GM23338 (cell line): ENCODE measurements at regions not wholly inside any gene's neighbourhood (a gene's known extent, or its start where the extent isn't known, plus 50 kb on each side); places are given as distances from the start of the nearest gene placed in this dataset.

ENCODE experiments used
- ATAC-seq: fragments of 200-7000 bp; cut with Tn5 transposase; 3 replicates; pipeline ENCODE4 v1.9.1; 2020
- DNase-seq: peaks from one replicate; pipeline ENCODE4 v3.0.0-alpha.2; 2015; ENCODE audit warnings: low spot score
- H2AFZ ChIP-seq: fragments of 200-600 bp; sonication (generic); 2 replicates; pipeline ENCODE4 v1.8.0; 2016; ENCODE audit warnings: antibody characterized with exemption, mild to moderate bottlenecking, moderate library complexity
- H3F3A ChIP-seq: fragments of 200-600 bp; sonication (generic); replicated peaks from 2 replicates; pipeline ENCODE4 v1.8.0; 2017; ENCODE audit warnings: antibody characterized with exemption, mixed run types, low read depth
- H3K27ac ChIP-seq: fragments of 200-600 bp; sonication (generic); 2 replicates; pipeline ENCODE4 v1.6.1; 2016; ENCODE audit warnings: low read depth
- H3K27me3 ChIP-seq: fragments of 200-600 bp; sonication (generic); 2 replicates; pipeline ENCODE4 v1.8.0; 2016; ENCODE audit warnings: mild to moderate bottlenecking, mixed run types, moderate library complexity; ENCODE audit not compliant: insufficient read depth
- H3K36me3 ChIP-seq: fragments of 200-600 bp; sonication (generic); 2 replicates; pipeline ENCODE4 v1.8.0; 2016; ENCODE audit warnings: mild to moderate bottlenecking; ENCODE audit not compliant: insufficient read depth
- H3K4me1 ChIP-seq: fragments of 200-600 bp; sonication (generic); 2 replicates; pipeline ENCODE4 v1.8.0; 2016; ENCODE audit warnings: mild to moderate bottlenecking, moderate library complexity; ENCODE audit not compliant: insufficient read depth
- H3K4me2 ChIP-seq: fragments of 200-600 bp; sonication (generic); 2 replicates; pipeline ENCODE4 v1.7.1; 2017; ENCODE audit warnings: mixed run types
- H3K4me3 ChIP-seq: fragments of 200-600 bp; sonication (generic); 2 replicates; pipeline ENCODE4 v1.6.1; 2016; ENCODE audit warnings: mixed run types
- H3K79me2 ChIP-seq: fragments of 200-600 bp; sonication (generic); replicated peaks from 2 replicates; pipeline ENCODE4 v1.8.0; 2017; ENCODE audit warnings: mild to moderate bottlenecking; ENCODE audit not compliant: insufficient read depth
- H3K9me2 ChIP-seq: fragments of 200-600 bp; sonication (generic); 2 replicates; pipeline ENCODE4 v1.8.0; 2017; ENCODE audit not compliant: insufficient read depth
- H4K20me1 ChIP-seq: fragments of 200-600 bp; sonication (generic); replicated peaks from 2 replicates; pipeline ENCODE4 v1.8.0; 2017; ENCODE audit warnings: mild to moderate bottlenecking; ENCODE audit not compliant: insufficient read depth
- H3K27ac Mint-ChIP-seq: 2 replicates; pipeline ENCODE4 v1.8.0; 2020; ENCODE audit warnings: inconsistent platforms, mild to moderate bottlenecking, moderate library complexity, mixed read lengths
- H3K27me3 Mint-ChIP-seq: 3 replicates; pipeline ENCODE4 v1.8.0; 2022; ENCODE audit warnings: low read depth, mild to moderate bottlenecking, moderate library complexity, mixed read lengths, inconsistent platforms; ENCODE audit not compliant: insufficient read depth, poor library complexity
- H3K36me3 Mint-ChIP-seq: 3 replicates; pipeline ENCODE4 v1.8.0; 2021; ENCODE audit warnings: low read depth, mild to moderate bottlenecking, inconsistent platforms, moderate library complexity, mixed read lengths
- H3K4me1 Mint-ChIP-seq: 3 replicates; pipeline ENCODE4 v1.8.0; 2020; ENCODE audit warnings: mild to moderate bottlenecking, inconsistent platforms, mixed read lengths
- H3K4me3 Mint-ChIP-seq: 3 replicates; pipeline ENCODE4 v1.8.0; 2021; ENCODE audit warnings: moderate library complexity, mild to moderate bottlenecking, inconsistent platforms, mixed read lengths
- H3K9me3 Mint-ChIP-seq: 3 replicates; pipeline ENCODE4 v1.8.0; 2020; ENCODE audit warnings: moderate library complexity, mild to moderate bottlenecking, inconsistent platforms, mixed read lengths
- CREB1 ChIP-seq: fragments of 250-450 bp; sonication (Bioruptor Pico); IDR thresholded peaks from 2 replicates; pipeline ENCODE4 v1.5.0; 2020; ENCODE audit warnings: low read depth, mild to moderate bottlenecking, moderate library complexity
- CTCF ChIP-seq, 2 experiments: fragments of 200-600 bp in 1 of 2; sonication (generic) in 1 of 2; conservative IDR thresholded peaks; 2 replicates each; pipeline versions ENCODE4 v1.5.1 to v1.6.1; 2016 to 2017; ENCODE audit warnings: antibody characterized with exemption in 2 of 2, low read depth in 2 of 2, mild to moderate bottlenecking in 2 of 2, moderate library complexity in 1 of 2
- EZH2 ChIP-seq: fragments of 200-600 bp; sonication (generic); IDR thresholded peaks from one replicate; pipeline ENCODE4 v1.8.0; 2017; ENCODE audit warnings: antibody characterized with exemption, mild to moderate bottlenecking, low read depth; ENCODE audit not compliant: unreplicated experiment
- EZH2phosphoT487 ChIP-seq: fragments of 200-600 bp; sonication (generic); IDR thresholded peaks from one replicate; pipeline ENCODE4 v1.8.1; 2018; ENCODE audit warnings: antibody characterized with exemption; ENCODE audit not compliant: unreplicated experiment
- JUNB ChIP-seq: IDR thresholded peaks from one replicate; pipeline ENCODE4 v1.6.1; 2016; ENCODE audit warnings: antibody characterized with exemption; ENCODE audit not compliant: unreplicated experiment
- NANOG ChIP-seq: IDR thresholded peaks from 2 replicates; pipeline ENCODE4 v1.6.1; 2016; ENCODE audit warnings: antibody characterized with exemption, borderline replicate concordance
- POLR2AphosphoS5 ChIP-seq: IDR thresholded peaks from 2 replicates; pipeline ENCODE4 v1.6.1; 2016; ENCODE audit warnings: antibody characterized with exemption, low read depth
- REST ChIP-seq: IDR thresholded peaks from one replicate; pipeline ENCODE4 v1.6.1; 2018; ENCODE audit warnings: antibody characterized with exemption; ENCODE audit not compliant: unreplicated experiment
- STAT1 ChIP-seq: IDR thresholded peaks from one replicate; pipeline ENCODE4 v1.6.1; 2016; ENCODE audit warnings: antibody characterized with exemption; ENCODE audit not compliant: unreplicated experiment
- ZNF114 ChIP-seq: fragments of 250-450 bp; sonication (Bioruptor Pico); IDR thresholded peaks from 2 replicates; pipeline ENCODE4 v1.5.0; 2020; ENCODE audit warnings: mild to moderate bottlenecking, moderate library complexity
- ZNF331 ChIP-seq: fragments of 250-450 bp; sonication (Bioruptor Pico); IDR thresholded peaks from 2 replicates; pipeline ENCODE4 v1.5.0; 2020; ENCODE audit warnings: low read depth, mild to moderate bottlenecking, moderate library complexity
- ZNF462 ChIP-seq: fragments of 250-450 bp; sonication (Bioruptor Pico); IDR thresholded peaks from 2 replicates; pipeline ENCODE4 v1.5.0; 2020; ENCODE audit warnings: mild to moderate bottlenecking, moderate library complexity
- TF ChIP-seq, protein P1 (sequence below): IDR thresholded peaks from 2 replicates; pipeline ENCODE4 v1.6.1; 2016; ENCODE audit warnings: antibody characterized with exemption

DNA sequence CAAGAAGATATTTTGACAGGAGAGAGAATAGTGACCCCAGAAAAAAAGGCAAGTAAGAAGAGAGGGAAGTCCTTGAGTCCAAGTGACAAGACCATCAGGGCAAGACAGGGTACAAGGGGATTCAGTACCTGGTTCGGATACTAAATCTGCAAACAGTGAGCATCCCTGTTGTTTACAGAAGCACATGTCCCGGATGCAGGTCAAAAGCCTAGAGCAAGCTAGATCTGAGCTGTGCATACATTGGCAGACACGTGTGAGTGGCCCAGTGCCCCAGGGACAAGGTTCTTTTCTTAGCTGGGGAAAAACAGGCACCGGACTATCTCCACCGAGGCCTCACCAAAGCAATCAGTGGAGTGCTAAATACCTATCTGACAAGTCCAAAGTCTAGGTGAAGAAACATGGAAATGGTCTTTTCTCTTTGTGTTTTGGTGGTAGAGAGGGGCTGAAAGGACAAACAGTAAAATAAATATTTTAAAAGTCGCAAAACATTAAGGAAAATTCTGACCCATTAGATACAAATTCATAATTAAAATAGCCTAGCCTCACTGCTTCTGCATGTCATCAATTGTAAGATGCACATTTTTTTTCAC lies 165.2 kb downstream of the SUCLG1 start:
- Histone ChIP-seq H4K20me1 (no peaks in the 10 kb centered on the region), H3K79me2 (no peaks in the 10 kb centered on the region), H3K9me2 (peaks cover 21% of the 10 kb centered on the region), H3K27ac (no peak overlapping the region), H3K4me1 (peaks cover 22% of the 10 kb centered on the region), H3F3A (no peaks in the 10 kb centered on the region), H3K36me3 (no peaks in the 10 kb centered on the region), H3K27me3 (no peaks in the 10 kb centered on the region), H3K4me3 (no peak overlapping the region), H2AFZ (no peak overlapping the region), H3K4me2 (no peak overlapping the region)
- peaks cover 6% of the 10 kb centered on the region for H3K27me3 Mint-ChIP-seq
- DNase-seq (no peak), ATAC-seq (no peak)
- H3K36me3 Mint-ChIP-seq, result no peaks in the 10 kb centered on the region; the same call in 2 of the 3 replicates
- H3K9me3 Mint-ChIP-seq, result peaks cover 10% of the 10 kb centered on the region; the same call in 2 of the 3 replicates
- H3K4me1 Mint-ChIP-seq, result peaks cover 14% of the 10 kb centered on the region
- TF ChIP-seq CTCF (conservative IDR thresholded peaks at IDR 0.05; ENCODE audit: low read depth in 2 of 2), result no peak
- TF ChIP-seq REST, result no peak
- TF ChIP-seq POLR2AphosphoS5, result no peak
- no peak for TF ChIP-seq EZH2phosphoT487
- no peak for TF ChIP-seq ZNF114 (CRISPR knock-in tag)
- TF ChIP-seq ZNF331, result no peak
- no peak for TF ChIP-seq JUNB
- TF ChIP-seq, protein P1, sequence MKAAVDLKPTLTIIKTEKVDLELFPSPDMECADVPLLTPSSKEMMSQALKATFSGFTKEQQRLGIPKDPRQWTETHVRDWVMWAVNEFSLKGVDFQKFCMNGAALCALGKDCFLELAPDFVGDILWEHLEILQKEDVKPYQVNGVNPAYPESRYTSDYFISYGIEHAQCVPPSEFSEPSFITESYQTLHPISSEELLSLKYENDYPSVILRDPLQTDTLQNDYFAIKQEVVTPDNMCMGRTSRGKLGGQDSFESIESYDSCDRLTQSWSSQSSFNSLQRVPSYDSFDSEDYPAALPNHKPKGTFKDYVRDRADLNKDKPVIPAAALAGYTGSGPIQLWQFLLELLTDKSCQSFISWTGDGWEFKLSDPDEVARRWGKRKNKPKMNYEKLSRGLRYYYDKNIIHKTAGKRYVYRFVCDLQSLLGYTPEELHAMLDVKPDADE, result no peak
- no peak for TF ChIP-seq STAT1
- no peak for TF ChIP-seq ZNF462 (CRISPR knock-in tag)
- TF ChIP-seq EZH2, result no peak
- no peak for TF ChIP-seq CREB1 (CRISPR knock-in tag)
- no peak for TF ChIP-seq NANOG
- H3K27ac Mint-ChIP-seq, result no peak overlapping the region
- H3K4me3 Mint-ChIP-seq, result no peak overlapping the region
